Upper lobe of left lung (tissue), 4 donors: ENCODE measurements at regions not wholly inside any gene's neighbourhood (a gene's known extent, or its start where the extent isn't known, plus 50 kb on each side); places are given as distances from the start of the nearest gene placed in this dataset.
"Not testable (repeated sequence)": the region's sequence is repeated elsewhere in the genome, so short reads cannot be mapped to it uniquely, and the experiment has no call there.

Source experiments
- CTCF ChIP-seq, 6 experiments: fragments of 450-650 bp in 4 of 6; fragments of 200-600 bp in 2 of 6; sonication (generic) in 2 of 6; IDR thresholded peaks; one replicate each; pipeline ENCODE4 v1.5.1; 2016 to 2019; ENCODE audit warnings: antibody characterized with exemption in 6 of 6
- EP300 ChIP-seq, 4 donors: sonication (generic); formaldehyde crosslinking; IDR thresholded peaks; one replicate each; pipeline ENCODE4 v1.5.1; 2017; ENCODE audit warnings: antibody characterized with exemption in 4 of 4, control low read depth in 2 of 4
- POLR2A ChIP-seq, 4 donors: fragments of 450-650 bp; IDR thresholded peaks; one replicate each; pipeline ENCODE4 v1.5.1; 2016 to 2017; ENCODE audit warnings: antibody characterized with exemption in 4 of 4, mild to moderate bottlenecking in 2 of 4

GRCh38 chrY:3206733-3207132 lies 271.6 kb downstream of the ZFY start:
- not testable (repeated sequence) for TF ChIP-seq POLR2A, CTCF, EP300 (IDR thresholded peaks at IDR 0.05)
